ENCODE measurements at regions not wholly inside any gene's neighbourhood (a gene's known extent, or its start where the extent isn't known, plus 50 kb on each side); places are given as distances from the start of the nearest gene placed in this dataset.

DNA sequence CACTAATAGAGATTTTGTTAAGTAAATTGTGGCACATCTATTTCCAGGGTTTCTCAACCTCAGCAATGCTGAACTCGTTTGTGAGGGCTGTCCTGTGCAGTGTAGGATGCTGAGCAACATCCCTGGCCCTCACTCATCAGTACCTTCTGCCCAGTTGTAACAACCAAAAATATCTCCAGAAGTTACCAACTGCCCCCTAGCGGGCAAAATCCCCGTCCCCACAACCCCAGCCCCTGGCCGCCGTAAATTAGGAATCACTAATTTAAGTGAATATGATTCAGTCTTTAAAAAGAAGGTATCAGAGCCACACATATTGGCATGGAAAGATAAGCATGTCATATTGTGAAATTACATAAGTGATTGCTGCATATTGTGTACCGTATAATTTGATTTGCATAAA is 123.4 kb downstream of the ASB9 start:
- Histone ChIP-seq H3K27ac (no peak overlapping the region), H3K27me3 (no peaks in the 10 kb centered on the region), H3K9me3 (no peaks in the 10 kb centered on the region), H3K4me3 (no peak overlapping the region), H3K36me3 (no peaks in the 10 kb centered on the region), H3K4me1 (no peaks in the 10 kb centered on the region)
- WGBS, 2 donors: 31 to 37% methylated on average over 6 of the region's 6 CpGs
- no peak for ATAC-seq (ENCODE audit: low FRiP score in 2 of 2)
- TF ChIP-seq, protein P1, sequence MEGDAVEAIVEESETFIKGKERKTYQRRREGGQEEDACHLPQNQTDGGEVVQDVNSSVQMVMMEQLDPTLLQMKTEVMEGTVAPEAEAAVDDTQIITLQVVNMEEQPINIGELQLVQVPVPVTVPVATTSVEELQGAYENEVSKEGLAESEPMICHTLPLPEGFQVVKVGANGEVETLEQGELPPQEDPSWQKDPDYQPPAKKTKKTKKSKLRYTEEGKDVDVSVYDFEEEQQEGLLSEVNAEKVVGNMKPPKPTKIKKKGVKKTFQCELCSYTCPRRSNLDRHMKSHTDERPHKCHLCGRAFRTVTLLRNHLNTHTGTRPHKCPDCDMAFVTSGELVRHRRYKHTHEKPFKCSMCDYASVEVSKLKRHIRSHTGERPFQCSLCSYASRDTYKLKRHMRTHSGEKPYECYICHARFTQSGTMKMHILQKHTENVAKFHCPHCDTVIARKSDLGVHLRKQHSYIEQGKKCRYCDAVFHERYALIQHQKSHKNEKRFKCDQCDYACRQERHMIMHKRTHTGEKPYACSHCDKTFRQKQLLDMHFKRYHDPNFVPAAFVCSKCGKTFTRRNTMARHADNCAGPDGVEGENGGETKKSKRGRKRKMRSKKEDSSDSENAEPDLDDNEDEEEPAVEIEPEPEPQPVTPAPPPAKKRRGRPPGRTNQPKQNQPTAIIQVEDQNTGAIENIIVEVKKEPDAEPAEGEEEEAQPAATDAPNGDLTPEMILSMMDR (IDR thresholded peaks at IDR 0.05): peak in 2 of 6 experiments; percentile 15 to 19
- TF ChIP-seq POLR2A (IDR thresholded peaks at IDR 0.05): no peak
- TF ChIP-seq POLR2AphosphoS5 (IDR thresholded peaks at IDR 0.05): no peak
- no peak for DNase-seq

DNA sequence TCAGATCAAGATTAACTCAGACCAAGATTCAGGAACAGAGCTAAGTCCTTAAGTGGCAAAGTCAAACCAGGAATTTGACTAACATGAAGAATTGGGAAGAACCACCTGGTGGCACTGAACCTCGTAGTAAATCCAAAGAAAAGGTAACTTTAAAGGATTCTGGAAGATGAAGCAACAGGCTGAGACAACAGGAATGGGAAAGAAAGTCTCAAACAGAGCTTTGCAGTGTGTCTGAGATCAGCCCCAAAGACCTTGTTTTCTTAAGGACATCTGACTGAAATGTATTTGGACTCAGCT is 126.1 kb downstream of the ASB9 start:
- ATAC-seq (ENCODE audit: low FRiP score in 2 of 2): no peak
- WGBS, 2 donors: 31 to 67% methylated on average over 1 of the region's 1 CpG

DNA sequence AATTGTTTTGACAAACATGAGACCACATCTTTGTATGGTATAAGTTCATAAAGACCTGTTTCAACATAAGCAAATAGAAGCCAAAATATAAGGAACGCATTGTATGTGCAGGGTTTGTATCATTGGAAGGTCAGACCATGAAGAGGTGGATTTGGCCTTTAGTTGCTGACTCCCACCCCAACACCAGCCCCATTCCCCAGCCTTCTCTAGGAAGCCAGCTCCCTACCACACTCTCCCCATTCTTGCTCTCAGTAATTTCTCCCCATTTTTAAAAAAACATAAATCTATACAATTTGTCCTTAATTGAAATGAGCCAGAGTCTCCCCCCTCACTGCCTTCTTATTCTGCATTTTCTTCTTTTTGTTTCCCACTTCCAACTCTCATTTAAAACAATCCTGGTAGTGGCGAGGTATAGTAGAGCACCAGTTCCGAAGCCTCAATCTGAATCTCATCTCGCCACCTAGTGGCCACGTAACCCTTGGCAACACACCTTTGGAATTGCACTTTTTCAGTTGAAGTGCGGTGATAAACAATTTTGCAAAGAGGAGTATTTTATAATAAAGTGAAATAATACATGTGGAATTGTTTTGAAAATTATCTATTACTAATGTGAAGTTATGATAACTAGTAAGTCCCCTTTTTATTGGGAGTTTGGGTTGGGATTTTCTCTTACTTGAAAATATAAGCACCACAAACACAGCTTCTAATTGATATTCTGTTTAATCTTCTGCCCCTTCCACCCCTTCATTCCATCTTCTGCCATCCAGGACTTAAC is 126.6 kb downstream of the ASB9 start:
- Histone ChIP-seq H3K4me3 (no peak overlapping the region), H3K9me3 (no peaks in the 10 kb centered on the region), H3K4me1 (no peaks in the 10 kb centered on the region), H3K36me3 (no peaks in the 10 kb centered on the region), H3K27me3 (no peaks in the 10 kb centered on the region), H3K27ac (no peak overlapping the region)
- ATAC-seq (ENCODE audit: low FRiP score in 2 of 2): no peak
- TF ChIP-seq POLR2A (IDR thresholded peaks at IDR 0.05) (no peak), POLR2AphosphoS5 (IDR thresholded peaks at IDR 0.05) (no peak)
- TF ChIP-seq, protein P1 (IDR thresholded peaks at IDR 0.05): peak; percentile 29 to 57 (median 54)
- DNase-seq: peak in 1 of 2 donors; percentile 42
- 17 to 18% methylated on average over 6 of the region's 6 CpGs for WGBS, 2 donors

More for the DNA sequence above, 126.1 kb downstream of the ASB9 start:
- Histone ChIP-seq H3K4me3 (no peak overlapping the region), H3K9me3 (no peaks in the 10 kb centered on the region), H3K27ac (no peak overlapping the region), H3K27me3 (no peaks in the 10 kb centered on the region), H3K36me3 (no peaks in the 10 kb centered on the region), H3K4me1 (no peaks in the 10 kb centered on the region)
- DNase-seq: no peak
- TF ChIP-seq, protein P1 (IDR thresholded peaks at IDR 0.05): no peak
- TF ChIP-seq POLR2A (IDR thresholded peaks at IDR 0.05): no peak
- TF ChIP-seq EP300 (IDR thresholded peaks at IDR 0.05): no peak
- TF ChIP-seq POLR2AphosphoS5 (IDR thresholded peaks at IDR 0.05): no peak

DNA sequence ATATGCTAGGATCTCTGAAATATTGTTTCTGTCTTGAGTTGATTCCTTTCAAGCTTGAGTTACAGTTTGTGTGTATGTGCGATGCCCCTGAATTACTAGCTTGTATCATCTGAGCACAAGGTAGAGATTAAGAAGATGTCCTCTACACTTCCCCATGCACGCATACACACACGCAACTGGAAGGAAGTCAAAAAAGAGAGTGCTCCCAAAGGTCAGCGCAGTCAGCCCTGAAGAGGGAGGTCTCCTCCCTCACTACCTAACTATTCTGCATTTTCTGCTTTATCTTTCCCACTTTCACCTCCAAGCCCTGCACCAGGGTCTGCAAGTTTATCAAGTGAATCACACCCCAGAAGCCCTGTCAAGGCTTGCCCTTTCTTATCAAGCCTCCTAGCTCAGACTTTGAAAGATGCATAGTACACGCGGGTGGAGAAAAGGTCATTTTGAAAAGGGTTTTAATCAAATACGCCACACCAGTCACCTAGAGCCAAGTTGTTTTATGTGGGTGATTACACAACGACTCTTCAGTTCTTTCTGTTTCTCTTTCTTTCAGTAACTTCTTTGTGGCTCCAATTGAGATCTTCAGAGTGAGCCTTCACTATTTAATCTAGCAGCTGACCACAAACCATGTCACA is 127.7 kb downstream of the ASB9 start:
- 52 to 69% methylated on average over 8 of the region's 8 CpGs for whole genome bisulfite sequencing, 2 donors
- H3K27ac ChIP-seq: no peak overlapping the region
- H3K27me3 ChIP-seq: no peaks in the 10 kb centered on the region
- no peak overlapping the region for H3K4me3 ChIP-seq
- no peak for ATAC-seq (ENCODE audit: low FRiP score in 2 of 2)
- TF ChIP-seq POLR2A (IDR thresholded peaks at IDR 0.05) (no peak), EP300 (IDR thresholded peaks at IDR 0.05) (no peak), POLR2AphosphoS5 (IDR thresholded peaks at IDR 0.05) (no peak)
- DNase-seq: no peak
- no peaks in the 10 kb centered on the region for H3K4me1 ChIP-seq
- H3K9me3 ChIP-seq: no peaks in the 10 kb centered on the region
- no peaks in the 10 kb centered on the region for H3K36me3 ChIP-seq

DNA sequence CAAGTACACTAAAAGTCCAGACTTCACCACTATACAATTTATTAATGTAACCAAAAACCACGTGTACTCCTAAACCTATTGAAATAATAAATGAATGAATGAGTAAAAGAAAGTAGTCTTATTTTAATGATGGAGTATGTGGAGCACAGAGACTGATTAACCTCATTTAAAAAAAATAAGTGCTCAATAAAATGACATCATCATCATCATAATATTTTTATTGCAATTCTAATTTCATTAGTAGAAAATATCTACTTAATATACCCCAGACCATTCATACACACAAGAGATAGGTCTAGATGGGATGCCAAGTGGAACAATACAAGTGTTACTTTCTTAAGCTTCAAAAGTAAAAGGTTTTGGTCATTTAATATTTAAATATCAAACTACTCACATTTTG is 133.1 kb downstream of the ASB9 start:
- DNase-seq: no peak
- H3K4me1 ChIP-seq: no peaks in the 10 kb centered on the region
- no peaks in the 10 kb centered on the region for H3K27me3 ChIP-seq
- H3K36me3 ChIP-seq: no peaks in the 10 kb centered on the region
- H3K4me3 ChIP-seq: no peak overlapping the region
- H3K27ac ChIP-seq: no peak overlapping the region
- TF ChIP-seq, protein P1 (IDR thresholded peaks at IDR 0.05): no peak
- TF ChIP-seq EP300 (IDR thresholded peaks at IDR 0.05) (no peak), POLR2AphosphoS5 (IDR thresholded peaks at IDR 0.05) (no peak), POLR2A (IDR thresholded peaks at IDR 0.05) (no peak)
- no peak for ATAC-seq (ENCODE audit: low FRiP score in 2 of 2)
- WGBS, 2 donors: 29 to 100% methylated on average over 1 of the region's 1 CpG
- no peaks in the 10 kb centered on the region for H3K9me3 ChIP-seq
